Mammary epithelial cell (primary cell): ENCODE measurements at regions not wholly inside any gene's neighbourhood (a gene's known extent, or its start where the extent isn't known, plus 50 kb on each side); places are given as distances from the start of the nearest gene placed in this dataset.

Experiments
- CTCF ChIP-seq, 2 donors: IDR thresholded peaks in 1 of 2; conservative IDR thresholded peaks in 1 of 2; 2 replicates each; pipeline ENCODE4 v1.5.1; 2011 to 2012; ENCODE audit warnings: inconsistent platforms in 2 of 2, low read length in 2 of 2, mild to moderate bottlenecking in 2 of 2, control low read depth in 1 of 2, low read depth in 1 of 2; ENCODE audit not compliant: insufficient read depth in 1 of 2; ENCODE audit errors: extremely low read depth in 1 of 2
- EZH2 ChIP-seq: IDR thresholded peaks from 2 replicates; pipeline ENCODE4 v1.6.1; 2012; ENCODE audit warnings: low read length, inconsistent platforms, borderline replicate concordance

- TF ChIP-seq CTCF (conservative IDR thresholded peaks at IDR 0.05 in 1 of 2, IDR thresholded peaks at IDR 0.05 in 1 of 2; ENCODE audit: extremely low read depth in 1 of 2, insufficient read depth in 1 of 2, low read depth in 1 of 2, low read length in 2 of 2) (no peak), EZH2 (no peak)
Observed at GRCh38 chr10:84763965-84764364, 435.6 kb downstream of the CCSER2 start.
